BLaER1 treated with 17β-estradiol and CSF1 and Interleukin-3, amounts not matched to agents 10 nM and 100 nM (cell line): ENCODE measurements at regions not wholly inside any gene's neighbourhood (a gene's known extent, or its start where the extent isn't known, plus 50 kb on each side); places are given as distances from the start of the nearest gene placed in this dataset.

Source experiments
- H3K27ac ChIP-seq, 11 experiments: shearing (Covaris generic); formaldehyde crosslinking; 2 replicates each; pipeline ENCODE4 v1.8.1; 2022
- H3K27me3 ChIP-seq, 11 experiments: shearing (Covaris generic); formaldehyde crosslinking; 2 replicates each; pipeline ENCODE4 v1.8.1; 2022
- H3K36me3 ChIP-seq, 11 experiments: shearing (Covaris generic); formaldehyde crosslinking; 2 replicates each; pipeline ENCODE4 v1.8.1; 2022
- H3K4me1 ChIP-seq, 10 experiments: shearing (Covaris generic); formaldehyde crosslinking; 2 replicates each; pipeline ENCODE4 v1.8.1; 2022
- H3K4me2 ChIP-seq, 11 experiments: shearing (Covaris generic); formaldehyde crosslinking; 2 replicates each; pipeline ENCODE4 v1.8.1; 2022
- H3K4me3 ChIP-seq, 10 experiments: shearing (Covaris generic); formaldehyde crosslinking; 2 replicates each; pipeline ENCODE4 v1.8.1; 2022
- H3K9ac ChIP-seq, 11 experiments: shearing (Covaris generic); formaldehyde crosslinking; 2 replicates each; pipeline ENCODE4 v1.8.1; 2022
- H3K9me3 ChIP-seq, 11 experiments: shearing (Covaris generic); formaldehyde crosslinking; replicated peaks in 1 of 11; 2 replicates each; pipeline ENCODE4 v1.8.1; 2022
- H4K20me1 ChIP-seq, 11 experiments: shearing (Covaris generic); formaldehyde crosslinking; 2 replicates each; pipeline ENCODE4 v1.8.1; 2022
- Cebpa-rat ChIP-seq, 11 experiments: shearing (Covaris generic); IDR thresholded peaks; 2 replicates each; pipeline ENCODE4 v1.8.1; 2022

DNA sequence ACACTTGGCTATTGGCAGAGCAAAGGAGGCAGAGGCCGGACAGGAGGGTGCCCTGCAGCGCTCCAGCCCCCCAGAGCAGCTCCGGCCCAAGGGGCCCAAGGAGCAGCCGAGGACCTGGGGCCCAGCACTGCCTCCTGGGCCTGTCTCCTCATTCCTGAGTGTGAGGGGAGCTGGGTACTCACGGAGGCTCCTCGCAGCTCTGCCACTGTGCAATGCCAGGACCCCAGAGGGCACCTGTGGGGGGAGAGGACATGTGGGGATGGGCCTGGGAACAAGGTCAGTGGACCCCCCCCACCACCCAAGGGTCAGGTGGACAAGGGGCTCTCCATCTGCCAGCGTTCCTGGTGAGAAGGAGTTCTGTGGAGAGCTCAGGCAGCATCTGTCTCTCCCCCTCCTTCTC is 192.6 kb upstream of the PPP1R26 start:
- Histone ChIP-seq H3K4me1 (peaks cover 42 to 95% (median 88%) of the 10 kb centered on the region in 10 experiments), H3K4me2 (peak overlapping the region; percentile 81 to 98 (median 92)), H3K27me3 (peaks cover 0 to 74% (median 0%) of the 10 kb centered on the region in 11 experiments; a peak in 7 of 22 replicates), H4K20me1 (peaks cover 0 to 50% (median 0%) of the 10 kb centered on the region in 11 experiments; a peak in 6 of 22 replicates), H3K9ac (peak overlapping the region in 7 of 11 experiments; percentile 38 to 77 (median 69); a peak in 9 of 22 replicates), H3K9me3 (no peaks in the 10 kb centered on the region), H3K27ac (peak overlapping the region in 4 of 11 experiments; percentile 69 to 76 (median 74); a peak in 8 of 22 replicates), H3K4me3 (peak overlapping the region in 5 of 10 experiments; percentile 43 to 50 (median 48); a peak in 7 of 20 replicates), H3K36me3 (no peaks in the 10 kb centered on the region)
- TF ChIP-seq Cebpa-rat (IDR thresholded peaks at IDR 0.05): no peak

DNA sequence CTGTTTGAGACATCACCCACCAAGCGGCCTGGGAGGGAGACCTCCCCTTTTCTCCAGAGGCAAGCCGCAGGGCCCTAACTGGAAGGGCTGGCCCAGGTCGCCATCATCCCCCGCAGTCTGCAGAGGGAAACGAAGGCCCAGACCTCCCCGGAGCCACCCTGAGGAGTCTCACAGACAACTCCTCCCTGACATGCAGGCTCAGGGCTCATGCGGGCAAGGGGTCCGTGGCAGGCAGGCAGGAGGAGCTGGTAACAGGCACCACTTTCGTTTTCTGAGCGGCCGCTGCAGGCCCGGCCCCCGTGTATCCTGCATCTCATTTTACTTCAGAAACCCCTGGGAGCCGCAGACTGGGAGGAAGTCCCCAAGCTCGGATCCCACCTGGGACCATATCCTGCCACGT is 192.0 kb upstream of the PPP1R26 start:
- Histone ChIP-seq H3K9me3 (no peaks in the 10 kb centered on the region), H3K9ac (peak overlapping the region; percentile 23 to 77 (median 50); a peak in 19 of 22 replicates), H3K27ac (peak overlapping the region in 8 of 11 experiments; percentile 5 to 76 (median 46); a peak in 9 of 22 replicates), H3K4me2 (peak overlapping the region; percentile 81 to 98 (median 92)), H3K4me3 (peak overlapping the region; percentile 37 to 63 (median 46); a peak in 18 of 20 replicates), H3K4me1 (peaks cover 42 to 88% (median 81%) of the 10 kb centered on the region in 10 experiments), H4K20me1 (peaks cover 0 to 44% (median 0%) of the 10 kb centered on the region in 11 experiments; a peak in 6 of 22 replicates), H3K36me3 (no peaks in the 10 kb centered on the region), H3K27me3 (peaks cover 0 to 67% (median 0%) of the 10 kb centered on the region in 11 experiments; a peak in 7 of 22 replicates)
- no peak for TF ChIP-seq Cebpa-rat (IDR thresholded peaks at IDR 0.05)

DNA sequence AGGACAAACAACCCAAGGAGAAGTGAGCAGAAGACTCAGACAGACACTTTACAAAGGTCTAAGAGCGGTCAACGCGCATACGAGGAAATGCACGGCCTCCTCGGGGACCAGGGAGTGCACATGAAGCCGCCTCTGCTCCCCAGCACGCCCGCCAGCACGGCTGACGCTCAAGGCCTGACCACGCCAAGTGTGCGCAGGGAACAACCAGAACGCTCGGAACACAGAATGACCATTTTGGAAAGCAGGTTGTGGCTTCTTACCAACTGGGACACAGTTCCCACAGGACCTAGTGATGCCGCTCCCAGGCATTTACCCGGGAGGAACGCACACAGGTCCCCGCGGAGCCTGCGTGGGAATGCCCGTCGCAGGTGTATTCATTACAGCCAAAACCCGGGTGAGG is 191.5 kb upstream of the PPP1R26 start:
- no peaks in the 10 kb centered on the region for H3K36me3 ChIP-seq
- peaks cover 0 to 39% (median 0%) of the 10 kb centered on the region in 11 experiments; a peak in 6 of 22 replicates for H4K20me1 ChIP-seq
- peaks cover 39 to 84% (median 77%) of the 10 kb centered on the region in 10 experiments for H3K4me1 ChIP-seq
- H3K27ac ChIP-seq: peak overlapping the region in 7 of 11 experiments; percentile 5 to 76 (median 69); a peak in 8 of 22 replicates
- H3K9me3 ChIP-seq: no peaks in the 10 kb centered on the region
- peak overlapping the region; percentile 23 to 77 (median 50); a peak in 18 of 22 replicates for H3K9ac ChIP-seq
- H3K4me2 ChIP-seq: peak overlapping the region; percentile 81 to 98 (median 92)
- H3K4me3 ChIP-seq: peak overlapping the region; percentile 37 to 63 (median 46); a peak in 18 of 20 replicates
- H3K27me3 ChIP-seq: peaks cover 0 to 63% (median 0%) of the 10 kb centered on the region in 11 experiments; a peak in 7 of 22 replicates
- no peak for TF ChIP-seq Cebpa-rat (IDR thresholded peaks at IDR 0.05)

DNA sequence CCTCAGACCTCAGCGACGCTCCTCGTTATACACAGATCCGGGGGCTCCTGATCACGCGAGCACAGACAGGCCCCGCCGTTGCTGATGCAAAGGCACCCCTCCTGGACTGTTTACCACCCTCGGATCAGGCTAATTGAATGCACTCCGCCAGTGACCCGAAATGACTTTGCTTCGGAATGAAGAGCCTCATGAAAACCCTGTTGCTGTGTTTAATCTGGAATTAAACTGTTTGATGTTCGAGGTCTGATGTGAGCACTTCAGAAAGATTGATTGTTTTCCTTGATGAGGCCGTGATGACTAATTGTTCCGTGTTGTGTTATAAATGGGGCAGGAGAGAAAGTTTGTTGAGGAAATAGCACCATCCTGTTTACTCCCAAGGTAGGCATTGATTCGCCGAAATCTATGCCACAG is 190.5 kb upstream of the PPP1R26 start:
- Histone ChIP-seq H3K9me3 (no peaks in the 10 kb centered on the region), H4K20me1 (peaks cover 0 to 30% (median 0%) of the 10 kb centered on the region in 11 experiments; a peak in 5 of 22 replicates), H3K4me3 (peak overlapping the region in 2 of 10 experiments; percentile 11 to 12; a peak in 3 of 20 replicates), H3K9ac (peak overlapping the region in 1 of 11 experiments; percentile 75; a peak in 3 of 22 replicates), H3K27me3 (peaks cover 0 to 53% (median 0%) of the 10 kb centered on the region in 11 experiments; a peak in 7 of 22 replicates), H3K27ac (peak overlapping the region in 2 of 11 experiments; percentile 3 to 74; a peak in 1 of 22 replicates), H3K36me3 (no peaks in the 10 kb centered on the region), H3K4me1 (peaks cover 31 to 74% (median 67%) of the 10 kb centered on the region in 10 experiments), H3K4me2 (peak overlapping the region; percentile 81 to 98 (median 92))
- no peak for TF ChIP-seq Cebpa-rat (IDR thresholded peaks at IDR 0.05)

DNA sequence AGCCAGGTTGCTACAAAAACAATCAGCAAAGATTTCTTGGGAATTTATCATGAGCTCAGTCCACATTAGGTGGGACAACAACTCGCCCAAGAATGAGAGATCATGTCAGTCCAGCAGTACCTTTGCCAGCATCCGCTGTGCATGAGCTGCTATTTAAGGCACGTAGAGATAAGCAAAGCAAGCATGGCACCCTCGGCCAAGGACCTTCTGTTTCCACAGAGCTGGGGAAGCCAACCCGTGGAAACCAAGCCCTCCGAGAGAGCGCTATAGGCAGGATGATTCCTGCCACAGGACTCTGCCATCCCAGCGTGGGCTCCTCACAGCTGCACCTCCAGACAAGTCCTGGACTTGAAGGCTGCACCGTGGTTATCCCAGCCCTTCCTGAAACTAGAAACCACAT is 189.5 kb upstream of the PPP1R26 start:
- no peaks in the 10 kb centered on the region for H3K9me3 ChIP-seq
- H3K27ac ChIP-seq: no peak overlapping the region
- peaks cover 0 to 44% (median 0%) of the 10 kb centered on the region in 11 experiments; a peak in 6 of 22 replicates for H3K27me3 ChIP-seq
- no peak overlapping the region for H3K4me3 ChIP-seq
- H3K36me3 ChIP-seq: no peaks in the 10 kb centered on the region
- H3K9ac ChIP-seq: no peak overlapping the region
- peaks cover 0 to 21% (median 0%) of the 10 kb centered on the region in 11 experiments; a peak in 3 of 22 replicates for H4K20me1 ChIP-seq
- no peak for TF ChIP-seq Cebpa-rat (IDR thresholded peaks at IDR 0.05)
- peak overlapping the region in 9 of 11 experiments; percentile 81 to 98 (median 92); a peak in 18 of 22 replicates for H3K4me2 ChIP-seq
- H3K4me1 ChIP-seq: peaks cover 31 to 64% (median 57%) of the 10 kb centered on the region in 10 experiments

DNA sequence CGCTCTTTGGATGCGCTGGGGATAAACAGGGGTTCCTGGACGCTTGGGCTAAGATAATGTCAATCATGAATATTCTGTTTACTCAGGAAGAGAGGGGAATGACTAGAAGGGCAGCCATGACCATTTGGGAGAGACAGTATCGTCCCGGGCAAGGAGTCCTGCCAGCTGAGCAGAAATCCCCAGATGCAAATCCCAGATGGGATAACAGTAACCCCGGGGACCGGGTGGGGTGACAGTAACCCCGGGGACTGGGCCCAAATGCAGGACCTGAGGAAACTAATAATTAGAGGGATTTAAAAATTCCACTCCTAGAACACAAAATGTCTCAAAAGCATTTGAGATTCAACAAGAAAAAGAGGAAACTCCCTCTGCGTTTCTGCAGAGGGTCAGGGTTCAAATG is 189.0 kb upstream of the PPP1R26 start:
- peak overlapping the region in 8 of 11 experiments; percentile 81 to 97 (median 92); a peak in 17 of 22 replicates for H3K4me2 ChIP-seq
- H3K9me3 ChIP-seq: no peaks in the 10 kb centered on the region
- no peak for TF ChIP-seq Cebpa-rat (IDR thresholded peaks at IDR 0.05)
- no peak overlapping the region for H3K9ac ChIP-seq
- H3K4me1 ChIP-seq: peaks cover 31 to 59% (median 52%) of the 10 kb centered on the region in 10 experiments
- H3K36me3 ChIP-seq: no peaks in the 10 kb centered on the region
- peaks cover 0 to 21% (median 0%) of the 10 kb centered on the region in 11 experiments; a peak in 2 of 22 replicates for H4K20me1 ChIP-seq
- peaks cover 0 to 44% (median 0%) of the 10 kb centered on the region in 11 experiments; a peak in 6 of 22 replicates for H3K27me3 ChIP-seq
- H3K27ac ChIP-seq: no peak overlapping the region
- no peak overlapping the region for H3K4me3 ChIP-seq

DNA sequence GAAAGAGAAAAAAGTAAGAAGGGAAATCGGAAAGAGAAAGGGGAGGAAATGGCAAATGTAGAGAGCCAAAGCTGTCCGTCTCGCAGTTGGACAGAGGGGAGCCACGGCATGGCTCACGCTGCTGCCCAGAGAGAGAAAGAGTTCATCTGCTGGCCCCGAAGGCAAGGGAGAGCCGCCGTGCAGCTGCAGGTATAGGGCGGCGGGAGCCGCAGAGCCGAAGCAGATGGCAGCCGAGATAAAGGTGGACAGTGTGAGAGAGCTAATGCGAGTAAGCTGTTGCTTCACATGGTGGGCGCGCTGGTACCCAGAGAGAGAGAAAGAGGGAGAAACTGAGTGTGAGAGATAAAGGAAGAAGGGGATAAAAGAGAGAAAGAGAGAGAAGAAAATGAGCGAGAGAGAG is 188.4 kb upstream of the PPP1R26 start:
- Histone ChIP-seq H4K20me1 (peaks cover 0 to 21% (median 0%) of the 10 kb centered on the region in 11 experiments; a peak in 2 of 22 replicates), H3K4me3 (no peak overlapping the region), H3K9ac (no peak overlapping the region), H3K36me3 (no peaks in the 10 kb centered on the region), H3K4me2 (peak overlapping the region in 4 of 11 experiments; percentile 15 to 97 (median 55); a peak in 3 of 22 replicates), H3K27me3 (peaks cover 0 to 44% (median 0%) of the 10 kb centered on the region in 11 experiments; a peak in 6 of 22 replicates), H3K27ac (no peak overlapping the region), H3K9me3 (no peaks in the 10 kb centered on the region), H3K4me1 (peaks cover 31 to 53% (median 46%) of the 10 kb centered on the region in 10 experiments)
- no peak for TF ChIP-seq Cebpa-rat (IDR thresholded peaks at IDR 0.05)

DNA sequence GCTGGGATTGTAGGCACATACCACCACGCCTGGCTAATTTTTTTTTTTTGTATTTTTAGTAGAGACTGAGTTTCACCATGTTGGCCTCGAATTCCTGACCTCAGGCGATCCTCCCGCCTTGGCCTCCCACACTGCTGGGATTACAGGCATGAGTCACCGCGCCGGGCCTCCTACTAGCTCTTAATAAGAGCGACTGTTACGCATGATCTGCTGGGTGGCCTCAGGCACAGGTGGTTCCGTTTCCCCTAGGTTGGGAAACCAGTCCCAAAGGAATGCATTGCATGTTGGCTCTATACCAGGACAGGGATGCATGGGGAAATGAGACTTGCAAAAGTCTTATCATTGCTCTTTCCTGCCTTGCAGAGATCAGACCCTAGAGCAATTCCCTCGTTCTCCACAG is 184.7 kb upstream of the PPP1R26 start:
- H3K9ac ChIP-seq: no peak overlapping the region
- H3K4me2 ChIP-seq: 0 out of 22 replicates have a peak overlapping the region, but pooled peaks of 1 of the 11 experiments have one; percentile 6
- peaks cover 0 to 24% (median 0%) of the 10 kb centered on the region in 11 experiments; a peak in 2 of 22 replicates for H4K20me1 ChIP-seq
- H3K9me3 ChIP-seq: no peaks in the 10 kb centered on the region
- H3K27ac ChIP-seq: no peak overlapping the region
- no peaks in the 10 kb centered on the region for H3K36me3 ChIP-seq
- no peak overlapping the region for H3K4me3 ChIP-seq
- peaks cover 0 to 46% (median 35%) of the 10 kb centered on the region in 10 experiments; a peak in 18 of 20 replicates for H3K4me1 ChIP-seq
- H3K27me3 ChIP-seq: peaks cover 0 to 22% (median 0%) of the 10 kb centered on the region in 11 experiments; a peak in 6 of 22 replicates
- TF ChIP-seq Cebpa-rat (IDR thresholded peaks at IDR 0.05): no peak
